Stomach (tissue), 4 donors: ENCODE measurements at regions not wholly inside any gene's neighbourhood (a gene's known extent, or its start where the extent isn't known, plus 50 kb on each side); places are given as distances from the start of the nearest gene placed in this dataset.

Experiments used
- CTCF ChIP-seq, 7 experiments: fragments of 450-650 bp in 4 of 7; fragments of 200-600 bp in 3 of 7; sonication (generic) in 3 of 7; IDR thresholded peaks; one replicate each; pipeline ENCODE4 v1.5.1; 2016 to 2019; ENCODE audit warnings: antibody characterized with exemption in 7 of 7, control low read depth in 2 of 7, mild to moderate bottlenecking in 1 of 7
- EP300 ChIP-seq: sonication (generic); formaldehyde crosslinking; IDR thresholded peaks from one replicate; pipeline ENCODE4 v1.6.1; 2017; ENCODE audit warnings: antibody characterized with exemption
- POLR2A ChIP-seq, 4 donors: fragments of 450-650 bp; IDR thresholded peaks; one replicate each; pipeline ENCODE4 v1.6.1; 2016; ENCODE audit warnings: antibody characterized with exemption in 4 of 4, control low read depth in 2 of 4, mild to moderate bottlenecking in 1 of 4, moderate library complexity in 1 of 4
- POLR2AphosphoS5 ChIP-seq, 3 donors: sonication (generic); formaldehyde crosslinking; IDR thresholded peaks; one replicate each; pipeline ENCODE4 v1.6.1; 2016; ENCODE audit warnings: antibody characterized with exemption in 3 of 3

- TF ChIP-seq CTCF (IDR thresholded peaks at IDR 0.05) (no peak), EP300 (no peak), POLR2A (IDR thresholded peaks at IDR 0.05) (no peak), POLR2AphosphoS5 (IDR thresholded peaks at IDR 0.05) (no peak)
Observed at GRCh38 chr13:75968103-75968838, 332.1 kb downstream of the LMO7 start.
